Right lung (tissue), 2 donors: ENCODE measurements at regions not wholly inside any gene's neighbourhood (a gene's known extent, or its start where the extent isn't known, plus 50 kb on each side); places are given as distances from the start of the nearest gene placed in this dataset.
"Not testable (repeated sequence)": the region's sequence is repeated elsewhere in the genome, so short reads cannot be mapped to it uniquely, and the experiment has no call there.

Experiments used
- DNase-seq, 2 donors: peaks; one replicate each; pipeline ENCODE4 v3.0.0-alpha.2; 2013

GRCh38 chr3:75388486-75389124, 275.5 kb upstream of the FRG2C start:
- not testable (repeated sequence) for DNase-seq

- DNase-seq = not testable (repeated sequence)
These were observed 270.8 kb upstream of the FRG2C start for GRCh38 chr3:75393288-75393694.

- peak; percentile 16 to 23 for DNase-seq
These were observed 270.0 kb upstream of the FRG2C start for GRCh38 chr3:75394102-75394501.

- peak in 1 of 2 donors; percentile 3 for DNase-seq
These were observed 269.4 kb upstream of the FRG2C start for GRCh38 chr3:75394562-75395360.

GRCh38 chr3:75395580-75396315, 268.4 kb upstream of the FRG2C start:
- DNase-seq = no peak

GRCh38 chr3:75396316-75396802, 267.8 kb upstream of the FRG2C start:
- DNase-seq = no peak

GRCh38 chr3:75397486-75397885, 266.6 kb upstream of the FRG2C start:
- not testable (repeated sequence) for DNase-seq

GRCh38 chr3:75422101-75422945, 241.8 kb upstream of the FRG2C start:
- peak in 1 of 2 donors; percentile 4 for DNase-seq

GRCh38 chr3:75425379-75425778, 238.7 kb upstream of the FRG2C start:
- not testable (repeated sequence) for DNase-seq

- not testable (repeated sequence) for DNase-seq
These were observed 236.6 kb upstream of the FRG2C start for GRCh38 chr3:75427486-75427885.

GRCh38 chr3:75427906-75428305, 236.2 kb upstream of the FRG2C start:
- DNase-seq = not testable (repeated sequence)

- peak; percentile 37 to 56 for DNase-seq
These were observed 234.4 kb upstream of the FRG2C start for GRCh38 chr3:75429561-75430220.

- DNase-seq = not testable (repeated sequence)
These were observed 233.7 kb upstream of the FRG2C start for GRCh38 chr3:75430406-75430805.

- not testable (repeated sequence) for DNase-seq
These were observed 233.0 kb upstream of the FRG2C start for GRCh38 chr3:75431120-75431519.

GRCh38 chr3:75432466-75432865, 231.7 kb upstream of the FRG2C start:
- not testable (repeated sequence) for DNase-seq

- not testable (repeated sequence) for DNase-seq
These were observed 231.2 kb upstream of the FRG2C start for GRCh38 chr3:75432885-75433284.

GRCh38 chr3:75433295-75433694, 230.8 kb upstream of the FRG2C start:
- not testable (repeated sequence) for DNase-seq

- not testable (repeated sequence) for DNase-seq
These were observed 229.7 kb upstream of the FRG2C start for GRCh38 chr3:75434276-75434912.

- DNase-seq = peak; percentile 98 to 99
These were observed 229.0 kb upstream of the FRG2C start for GRCh38 chr3:75434913-75435793.
